NB4 (cell line): ENCODE measurements at regions not wholly inside any gene's neighbourhood (a gene's known extent, or its start where the extent isn't known, plus 50 kb on each side); places are given as distances from the start of the nearest gene placed in this dataset.

ENCODE experiments used
- DNase-seq: peaks from one replicate; pipeline ENCODE4 v3.0.0; 2010; ENCODE audit warnings: low read depth
- H3K4me3 ChIP-seq: one replicate; pipeline ENCODE4 v1.5.1; 2011; ENCODE audit warnings: mild to moderate bottlenecking, low read depth, low read length, moderate library complexity
- CTCF ChIP-seq: IDR thresholded peaks from one replicate; pipeline ENCODE4 v1.5.1; 2012; ENCODE audit warnings: low read depth, low read length
- MYC ChIP-seq: IDR thresholded peaks from 2 replicates; pipeline ENCODE4 v1.6.1; 2011; ENCODE audit warnings: low read depth, low read length
- POLR2A ChIP-seq: IDR thresholded peaks from 2 replicates; pipeline ENCODE4 v1.6.1; 2011; ENCODE audit warnings: mild to moderate bottlenecking; ENCODE audit not compliant: insufficient read length; ENCODE audit errors: extremely low read depth
- TF ChIP-seq, protein P1 (sequence below): IDR thresholded peaks from 2 replicates; pipeline ENCODE4 v1.6.1; 2011; ENCODE audit warnings: low read depth, low read length

DNA sequence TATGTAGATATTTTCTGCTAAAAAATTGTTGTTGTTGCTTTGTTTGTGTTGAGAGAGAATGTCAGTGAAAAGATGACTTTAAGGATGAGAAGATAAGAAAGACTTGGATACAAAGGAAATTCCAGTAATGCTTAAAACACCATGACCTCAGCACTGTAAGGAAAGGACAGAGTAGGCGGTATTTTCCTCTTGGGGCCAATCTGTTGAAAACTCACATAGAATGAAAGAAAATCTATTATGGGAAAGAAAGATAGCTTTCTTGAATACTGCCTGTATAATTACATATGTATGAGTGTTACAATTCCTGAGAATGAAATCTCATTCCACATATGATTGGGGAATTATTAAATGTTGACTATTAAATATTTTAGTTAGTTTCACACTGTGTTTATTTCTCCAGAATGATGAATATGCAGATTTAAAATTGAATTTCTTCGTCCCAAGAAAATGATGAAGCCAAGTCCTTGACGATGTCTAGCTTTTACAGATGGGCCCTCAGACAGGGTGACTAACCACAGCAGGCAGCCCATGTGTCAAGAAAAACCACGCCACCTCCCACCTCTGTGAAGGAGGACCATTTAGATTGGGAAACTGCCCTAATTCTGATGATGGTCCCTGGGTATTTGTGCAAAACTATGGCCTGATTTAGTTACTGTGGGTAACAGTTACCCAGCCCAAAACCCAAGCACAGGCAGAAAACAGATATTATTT, 49.7 kb upstream of the LMO4 start:
- TF ChIP-seq POLR2A (no peak), CTCF (no peak), MYC (no peak)
- TF ChIP-seq, protein P1, sequence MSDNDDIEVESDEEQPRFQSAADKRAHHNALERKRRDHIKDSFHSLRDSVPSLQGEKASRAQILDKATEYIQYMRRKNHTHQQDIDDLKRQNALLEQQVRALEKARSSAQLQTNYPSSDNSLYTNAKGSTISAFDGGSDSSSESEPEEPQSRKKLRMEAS = no peak
- no peak overlapping the region for H3K4me3 ChIP-seq
- DNase-seq = peak; percentile 68
